ENCODE measurements at regions not wholly inside any gene's neighbourhood (a gene's known extent, or its start where the extent isn't known, plus 50 kb on each side); places are given as distances from the start of the nearest gene placed in this dataset.

- peak; percentile 38 for DNase-seq (ENCODE audit: low read depth)
Measured at GRCh38 chr14:54209511-54210250, 187.1 kb upstream of the CDKN3 start.

- DNase-seq (ENCODE audit: low read depth): peak; percentile 67
Measured at GRCh38 chr14:54211551-54212308, 185.1 kb upstream of the CDKN3 start.

- no peak for DNase-seq (ENCODE audit: low read depth)
Measured at GRCh38 chr14:54213536-54213935, 183.3 kb upstream of the CDKN3 start.

GRCh38 chr14:54216827-54217226 lies 180.0 kb upstream of the CDKN3 start:
- no peak for DNase-seq (ENCODE audit: low read depth)

- no peak for DNase-seq (ENCODE audit: low read depth)
Measured at GRCh38 chr14:54219261-54220070, 177.3 kb upstream of the CDKN3 start.

- DNase-seq (ENCODE audit: low read depth): no peak
Measured at GRCh38 chr14:54220071-54220703, 176.6 kb upstream of the CDKN3 start.

GRCh38 chr14:54220704-54221431 lies 175.9 kb upstream of the CDKN3 start:
- DNase-seq (ENCODE audit: low read depth): no peak

GRCh38 chr14:54221432-54221803 lies 175.4 kb upstream of the CDKN3 start:
- DNase-seq (ENCODE audit: low read depth): no peak

GRCh38 chr14:54221971-54222370 lies 174.8 kb upstream of the CDKN3 start:
- no peak for DNase-seq (ENCODE audit: low read depth)

- no peak for DNase-seq (ENCODE audit: low read depth)
Measured at GRCh38 chr14:54223831-54224402, 172.9 kb upstream of the CDKN3 start.

- DNase-seq (ENCODE audit: low read depth): no peak
Measured at GRCh38 chr14:54225457-54226060, 171.2 kb upstream of the CDKN3 start.

GRCh38 chr14:54226103-54226502 lies 170.7 kb upstream of the CDKN3 start:
- no peak for DNase-seq (ENCODE audit: low read depth)

- DNase-seq (ENCODE audit: low read depth): no peak
Measured at GRCh38 chr14:54226558-54226957, 170.2 kb upstream of the CDKN3 start.

- no peak for DNase-seq (ENCODE audit: low read depth)
Measured at GRCh38 chr14:54229136-54229535, 167.7 kb upstream of the CDKN3 start.

- DNase-seq (ENCODE audit: low read depth): no peak
Measured at GRCh38 chr14:54230645-54231044, 166.2 kb upstream of the CDKN3 start.

GRCh38 chr14:54232735-54233134 lies 164.1 kb upstream of the CDKN3 start:
- DNase-seq (ENCODE audit: low read depth): no peak

- DNase-seq (ENCODE audit: low read depth): no peak
Measured at GRCh38 chr14:54241517-54241916, 155.3 kb upstream of the CDKN3 start.

- DNase-seq (ENCODE audit: low read depth): no peak
Measured at GRCh38 chr14:54251356-54251755, 145.5 kb upstream of the CDKN3 start.

- DNase-seq (ENCODE audit: low read depth): peak; percentile 73
Measured at GRCh38 chr14:54252072-54252730, 144.6 kb upstream of the CDKN3 start.

Data from non-pigmented ciliary epithelial cell (primary cell).